ENCODE measurements at regions not wholly inside any gene's neighbourhood (a gene's known extent, or its start where the extent isn't known, plus 50 kb on each side); places are given as distances from the start of the nearest gene placed in this dataset.

GRCh38 chr6:165047952-165048351 lies 261.5 kb downstream of the C6orf118 start:
- Mint-ChIP-seq H3K27ac (ENCODE audit: low read depth, unreplicated experiment) (no peak overlapping the region), H3K36me3 (ENCODE audit: insufficient read depth, unreplicated experiment) (no peaks in the 10 kb centered on the region), H3K27me3 (ENCODE audit: insufficient read depth, unreplicated experiment) (no peaks in the 10 kb centered on the region), H3K4me3 (ENCODE audit: unreplicated experiment) (no peak overlapping the region), H3K4me1 (ENCODE audit: insufficient read depth, unreplicated experiment) (no peaks in the 10 kb centered on the region), H3K9me3 (ENCODE audit: unreplicated experiment) (peaks cover 22% of the 10 kb centered on the region)
- ChIA-PET POLR2A (interaction anchor here (0.6 kb wide), 1 partner anchor 1395 kb away, joined by 3 read pairs; no protein-coding TSS in a partner anchor), CTCF (no interaction called here)
- intact Hi-C loops (cut with micrococcal nuclease) = no loop called here
- TF ChIP-seq CTCF (IDR thresholded peaks at IDR 0.05; ENCODE audit: unreplicated experiment) = no peak
- BruUV-seq (replicated peaks) = no TSS peak
- DNase-seq (ENCODE audit: unreplicated experiment) = no peak

GRCh38 chr6:165045631-165046030 lies 263.8 kb downstream of the C6orf118 start:
- intact Hi-C loops (cut with micrococcal nuclease) = no loop called here
- POLR2A ChIA-PET = no interaction called here
- no peak for DNase-seq (ENCODE audit: unreplicated experiment)
- Mint-ChIP-seq H3K9me3 (ENCODE audit: unreplicated experiment) (peaks cover 22% of the 10 kb centered on the region), H3K4me3 (ENCODE audit: unreplicated experiment) (no peak overlapping the region), H3K36me3 (ENCODE audit: insufficient read depth, unreplicated experiment) (no peaks in the 10 kb centered on the region), H3K4me1 (ENCODE audit: insufficient read depth, unreplicated experiment) (no peaks in the 10 kb centered on the region), H3K27me3 (ENCODE audit: insufficient read depth, unreplicated experiment) (no peaks in the 10 kb centered on the region), H3K27ac (ENCODE audit: low read depth, unreplicated experiment) (no peak overlapping the region)
- BruUV-seq (replicated peaks) = no TSS peak
- CTCF ChIA-PET = no interaction called here
- TF ChIP-seq CTCF (IDR thresholded peaks at IDR 0.05; ENCODE audit: unreplicated experiment) = no peak

GRCh38 chr6:165042912-165043311 lies 266.5 kb downstream of the C6orf118 start:
- Mint-ChIP-seq H3K4me3 (ENCODE audit: unreplicated experiment) (no peak overlapping the region), H3K9me3 (ENCODE audit: unreplicated experiment) (peaks cover 11% of the 10 kb centered on the region), H3K4me1 (ENCODE audit: insufficient read depth, unreplicated experiment) (no peaks in the 10 kb centered on the region), H3K36me3 (ENCODE audit: insufficient read depth, unreplicated experiment) (no peaks in the 10 kb centered on the region), H3K27ac (ENCODE audit: low read depth, unreplicated experiment) (no peak overlapping the region), H3K27me3 (ENCODE audit: insufficient read depth, unreplicated experiment) (no peaks in the 10 kb centered on the region)
- no peak for TF ChIP-seq CTCF (IDR thresholded peaks at IDR 0.05; ENCODE audit: unreplicated experiment)
- CTCF ChIA-PET = interaction anchor here (1.1 kb wide), 1 partner anchor 9 kb away, joined by 3 read pairs; no protein-coding TSS in a partner anchor
- intact Hi-C loops (cut with micrococcal nuclease) = no loop called here
- POLR2A ChIA-PET = no interaction called here
- no TSS peak for BruUV-seq (replicated peaks)
- DNase-seq (ENCODE audit: unreplicated experiment) = no peak

GRCh38 chr6:165040440-165040839 lies 269.0 kb downstream of the C6orf118 start:
- DNase-seq (ENCODE audit: unreplicated experiment) = no peak
- Mint-ChIP-seq H3K4me1 (ENCODE audit: insufficient read depth, unreplicated experiment) (no peaks in the 10 kb centered on the region), H3K27ac (ENCODE audit: low read depth, unreplicated experiment) (no peak overlapping the region), H3K4me3 (ENCODE audit: unreplicated experiment) (no peak overlapping the region), H3K9me3 (ENCODE audit: unreplicated experiment) (no peaks in the 10 kb centered on the region), H3K36me3 (ENCODE audit: insufficient read depth, unreplicated experiment) (no peaks in the 10 kb centered on the region), H3K27me3 (ENCODE audit: insufficient read depth, unreplicated experiment) (no peaks in the 10 kb centered on the region)
- CTCF ChIA-PET = interaction anchor here (0.9 kb wide), 1 partner anchor 192 kb away, joined by 4 read pairs; no protein-coding TSS in a partner anchor
- no peak for TF ChIP-seq CTCF (IDR thresholded peaks at IDR 0.05; ENCODE audit: unreplicated experiment)
- POLR2A ChIA-PET = no interaction called here
- BruUV-seq (replicated peaks) = no TSS peak
- intact Hi-C loops (cut with micrococcal nuclease) = no loop called here
